ENCODE measurements at regions not wholly inside any gene's neighbourhood (a gene's known extent, or its start where the extent isn't known, plus 50 kb on each side); places are given as distances from the start of the nearest gene placed in this dataset.
"Not testable (repeated sequence)": the region's sequence is repeated elsewhere in the genome, so short reads cannot be mapped to it uniquely, and the experiment has no call there.

DNA sequence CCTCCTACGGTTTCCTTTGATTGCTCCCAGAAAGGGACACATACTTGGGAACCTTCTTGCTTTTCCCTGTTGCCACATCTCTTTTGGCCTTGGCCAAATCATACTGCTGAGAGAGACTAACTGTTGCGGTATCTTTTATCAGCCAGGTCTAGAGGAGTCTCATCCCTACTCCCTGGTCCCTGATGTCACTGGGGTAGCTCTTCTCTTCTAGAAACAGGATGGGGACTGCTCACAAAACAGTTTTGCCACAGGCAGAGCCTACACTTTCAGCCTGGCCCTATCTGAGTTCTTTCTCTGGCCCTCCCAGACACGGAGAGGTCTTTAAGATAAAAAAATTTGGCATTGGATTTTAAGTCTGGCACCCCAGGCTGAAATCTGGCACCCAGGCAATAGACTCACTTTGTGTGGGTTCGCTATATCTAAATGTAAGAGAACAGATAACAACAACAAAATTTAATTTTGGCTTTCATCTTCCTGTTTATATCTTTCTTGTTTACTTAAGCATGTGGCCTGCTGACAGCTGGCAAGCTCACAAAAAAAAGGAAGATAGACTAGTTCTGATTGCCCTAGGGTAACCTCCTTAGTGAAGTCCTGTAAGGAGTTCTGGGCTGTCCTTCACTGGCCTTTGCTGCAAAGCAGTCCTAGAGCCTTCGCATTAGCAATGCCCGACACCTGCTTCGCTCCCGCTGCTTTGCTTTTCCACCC is 228.3 kb upstream of the NPVF start:
- no peak for DNase-seq

DNA sequence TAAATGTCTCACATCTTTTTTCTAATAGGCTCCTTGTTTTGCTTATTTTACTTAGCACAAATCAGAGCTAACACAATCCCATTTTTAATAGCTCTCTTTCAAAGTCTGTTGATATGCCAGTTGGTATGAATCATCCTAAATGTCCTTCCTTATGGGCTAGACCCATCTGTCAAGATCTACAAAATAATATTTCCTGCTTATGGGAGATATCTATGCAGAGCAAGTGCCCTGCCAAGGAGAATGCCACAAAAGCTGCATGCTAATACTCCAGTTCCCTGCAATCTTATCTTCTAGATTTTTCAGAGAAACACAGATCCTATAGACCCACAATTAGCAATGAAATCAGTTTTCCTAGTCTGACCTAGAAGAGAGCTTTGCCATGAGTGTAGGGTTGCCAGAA is 230.8 kb upstream of the NPVF start:
- DNase-seq = no peak

DNA sequence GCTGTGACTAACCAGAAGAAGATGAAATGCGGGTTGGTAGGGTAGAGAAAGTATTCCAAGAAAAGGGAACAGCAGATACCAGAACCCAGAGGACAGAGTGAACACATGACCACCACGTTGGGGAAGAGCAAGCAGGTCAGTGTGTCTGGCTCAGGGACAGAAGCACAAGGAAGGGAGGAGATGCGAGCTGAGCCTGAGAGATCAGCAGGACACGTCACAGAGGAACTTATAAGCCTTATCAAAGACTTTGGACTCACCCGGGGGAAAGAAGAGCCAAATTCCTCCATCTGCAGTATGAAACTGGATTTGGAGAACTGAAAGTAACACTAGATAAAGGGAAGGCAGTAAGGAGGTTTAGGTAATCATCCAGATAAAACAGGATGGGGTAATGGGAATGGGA is 232.1 kb upstream of the NPVF start:
- DNase-seq = no peak

DNA sequence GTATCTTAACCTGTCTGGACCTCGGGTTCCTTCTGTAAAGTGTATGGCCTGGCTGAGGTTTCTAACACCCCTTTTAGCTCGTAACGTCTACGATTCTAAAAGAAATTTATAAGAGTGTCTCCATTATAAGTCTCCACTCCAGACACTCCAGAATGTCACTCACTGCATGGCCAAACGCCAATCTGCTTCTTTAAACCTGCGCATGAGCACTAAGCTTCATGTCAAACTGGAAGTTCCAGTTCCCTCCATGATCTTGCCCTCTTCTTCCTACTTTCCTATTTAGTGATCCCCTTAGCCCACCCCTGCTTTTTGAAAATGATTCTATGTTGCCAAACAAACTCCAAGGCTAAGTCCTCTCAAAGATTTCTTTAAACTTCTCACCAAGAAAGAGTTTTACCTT is 241.4 kb upstream of the NPVF start:
- DNase-seq = no peak

- no peak for DNase-seq
Observed at GRCh38 chr7:25476863-25477499, 248.7 kb upstream of the NPVF start.

DNA sequence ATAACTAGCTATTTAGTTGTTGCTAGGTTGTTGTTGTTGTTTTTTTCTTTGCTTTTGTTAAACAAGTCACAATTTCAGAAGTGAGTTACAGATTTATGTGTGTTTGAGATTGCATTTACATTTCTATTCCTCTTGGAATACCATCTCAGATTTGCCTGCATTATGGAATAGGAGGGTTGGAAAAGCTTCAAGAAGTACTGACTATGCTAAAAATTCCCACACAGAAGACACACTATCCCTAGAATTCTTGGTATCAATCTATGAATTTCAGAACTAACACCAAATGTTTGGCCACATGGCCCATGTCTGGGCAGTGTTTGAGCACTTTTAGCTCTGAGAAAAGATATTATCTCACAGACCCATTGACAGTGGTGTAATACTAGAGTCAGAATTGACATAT is 249.9 kb upstream of the NPVF start:
- not testable (repeated sequence) for DNase-seq

DNA sequence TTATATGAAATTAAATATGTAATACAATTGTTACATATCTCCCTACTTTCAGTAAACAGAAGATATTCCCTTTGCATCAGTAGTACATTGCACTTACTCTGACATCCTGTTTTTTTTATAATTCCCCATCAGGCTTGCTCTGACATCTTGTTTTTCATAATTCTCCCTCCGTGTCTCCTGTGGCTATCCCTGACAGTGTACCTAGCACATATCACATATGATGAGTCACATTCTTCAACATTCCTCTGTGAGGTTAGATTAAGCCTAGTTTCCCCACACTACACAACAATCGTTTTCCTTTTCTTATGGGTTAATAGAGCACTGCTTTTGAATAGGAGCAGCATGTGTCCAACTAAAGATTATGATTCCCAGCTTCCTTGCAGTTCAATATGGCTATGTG is 250.6 kb upstream of the NPVF start:
- no peak for DNase-seq

- DNase-seq = no peak
Observed at GRCh38 chr7:25481891-25482290, 253.6 kb upstream of the NPVF start.

- DNase-seq = no peak
Observed at GRCh38 chr7:25482631-25483030, 254.3 kb upstream of the NPVF start.

- no peak for DNase-seq
Observed at GRCh38 chr7:25485026-25485425, 256.7 kb upstream of the NPVF start.

DNA sequence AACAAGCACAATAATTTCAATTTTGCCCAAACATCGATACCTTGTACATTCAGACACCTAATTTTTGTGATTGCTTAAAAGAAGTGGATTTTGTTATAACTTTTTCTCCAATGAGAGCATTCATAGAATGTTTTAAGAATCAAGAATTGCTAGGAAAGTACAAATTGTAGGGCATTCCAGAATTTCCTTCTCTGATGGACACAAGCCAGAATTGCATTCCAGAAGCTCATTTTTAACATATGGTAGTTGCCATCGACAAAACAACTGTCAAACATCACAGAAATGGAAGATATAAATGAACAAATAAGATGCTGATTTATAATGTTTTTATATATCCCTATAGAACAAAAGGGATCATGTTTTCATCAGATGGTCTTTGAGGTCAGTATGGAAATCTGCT is 258.4 kb upstream of the NPVF start:
- DNase-seq = no peak

DNA sequence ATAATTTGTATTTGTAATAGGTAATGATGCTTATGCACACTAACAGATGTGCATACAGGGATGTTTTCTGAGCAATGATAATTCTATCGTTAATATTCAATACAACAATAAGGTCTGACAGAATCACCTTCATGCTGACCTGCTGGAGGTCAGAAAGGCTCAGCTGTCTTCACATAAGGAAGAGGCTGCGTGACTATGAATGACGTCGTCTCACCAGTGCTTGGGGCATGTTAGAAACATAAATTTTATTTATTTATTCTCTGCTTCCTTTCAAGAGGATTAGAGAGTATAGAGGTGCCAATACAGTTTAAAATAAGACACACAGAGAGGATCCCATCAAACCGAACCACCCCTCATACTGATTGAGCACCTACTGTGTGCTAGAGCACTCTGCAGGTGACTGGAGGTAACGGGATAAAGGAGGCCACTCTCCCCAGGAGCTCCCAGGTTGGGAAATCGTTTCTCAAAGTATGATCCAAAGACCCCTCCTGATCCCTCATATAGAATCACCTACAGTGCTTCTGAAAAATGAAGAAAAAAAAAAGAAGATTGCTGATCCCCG is 265.6 kb upstream of the NPVF start:
- no peak for DNase-seq

DNA sequence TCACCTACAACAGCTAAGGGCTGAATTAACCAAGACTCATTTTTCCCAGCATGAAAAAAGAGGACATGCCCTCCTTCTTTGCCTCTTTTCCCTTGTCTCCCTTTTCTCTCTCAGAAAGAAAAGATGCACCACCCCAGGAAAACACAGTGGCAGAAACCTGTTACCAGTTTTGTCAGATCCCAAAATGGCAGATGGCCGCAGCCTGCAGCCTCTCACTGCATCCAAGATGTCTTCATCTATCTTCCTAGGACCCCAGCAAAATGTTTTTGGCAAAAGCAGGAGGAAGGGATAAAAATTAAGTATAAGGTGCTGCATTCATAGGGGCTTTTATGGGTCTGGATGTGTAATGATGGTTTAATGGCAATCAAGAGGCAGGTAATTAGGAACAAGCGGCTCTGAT is 266.6 kb upstream of the NPVF start:
- DNase-seq = no peak

GRCh38 chr7:25495342-25496250 is 267.3 kb upstream of the NPVF start:
- DNase-seq = no peak

DNA sequence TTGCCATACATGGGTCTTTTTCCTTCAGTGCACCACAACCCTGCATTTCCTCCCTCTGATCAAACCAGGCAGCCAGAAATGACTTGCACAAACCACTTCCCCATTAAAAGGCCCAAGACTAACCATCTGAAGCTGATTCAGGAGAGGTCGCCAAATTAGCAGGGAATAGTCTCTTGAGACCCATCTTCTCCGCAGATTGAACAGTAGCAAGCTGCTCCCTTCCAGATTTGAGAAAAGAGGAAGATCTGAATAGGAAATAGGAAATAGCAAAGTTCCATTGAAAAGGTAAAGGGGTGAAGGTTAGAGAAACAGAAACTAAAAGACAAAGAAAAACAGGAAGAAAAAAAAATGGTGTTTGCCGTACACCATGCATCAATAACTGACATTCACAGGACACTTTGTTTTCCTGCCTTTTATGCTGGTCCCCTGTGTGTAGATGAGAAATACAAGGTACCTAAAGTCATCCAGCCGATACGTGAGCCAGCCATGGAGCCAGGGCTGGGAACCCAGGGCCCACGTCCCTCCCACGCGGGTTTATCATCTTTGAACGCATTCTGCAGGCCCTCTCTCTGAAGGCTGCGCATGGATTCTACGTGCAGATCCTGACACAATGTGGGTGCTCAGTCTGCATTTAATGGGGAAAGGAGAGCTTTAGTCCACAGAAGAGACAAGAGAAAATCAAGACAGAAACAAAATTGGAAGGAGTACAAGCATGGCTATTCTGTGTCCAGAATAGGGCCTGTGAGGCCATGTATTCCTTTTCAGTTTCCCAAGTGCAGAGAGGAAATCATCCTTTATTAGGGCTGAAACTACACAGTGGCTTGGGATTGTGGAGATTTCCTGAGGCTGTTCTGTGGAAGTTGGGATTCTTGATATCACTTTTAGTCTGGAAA is 268.4 kb upstream of the NPVF start:
- no peak for DNase-seq

GRCh38 chr7:25500393-25500921 is 272.2 kb upstream of the NPVF start:
- DNase-seq = no peak

GRCh38 chr7:25503306-25503705 is 275.0 kb upstream of the NPVF start:
- no peak for DNase-seq

DNA sequence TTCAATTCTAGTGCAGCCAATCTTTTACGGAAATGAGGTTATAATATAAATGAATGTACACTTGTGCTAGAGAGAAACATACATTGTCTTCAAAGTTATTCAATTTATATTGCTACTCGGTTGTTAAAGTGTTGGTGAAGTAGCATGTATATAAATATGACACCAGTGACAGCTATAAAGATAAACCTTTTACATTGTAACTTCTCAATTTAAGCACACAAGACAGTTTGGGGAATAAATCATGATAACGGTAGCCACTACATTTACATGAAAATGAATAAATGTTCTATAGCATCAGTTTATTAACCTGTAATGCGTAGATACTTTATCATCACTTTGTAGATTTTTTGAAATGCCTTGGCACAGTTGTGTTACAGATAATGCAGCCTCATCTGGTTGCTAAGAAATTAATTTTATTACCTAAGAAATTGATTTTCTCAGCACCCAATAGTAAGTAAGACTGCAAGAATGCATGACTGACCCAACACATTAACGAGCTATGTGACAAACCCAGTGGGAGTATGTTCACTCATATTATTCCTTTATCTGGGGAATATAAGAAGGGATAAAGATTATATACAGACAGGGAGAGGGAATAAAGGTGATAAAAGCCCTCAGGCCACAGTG is 283.9 kb upstream of the NPVF start:
- no peak for DNase-seq

GRCh38 chr7:25515633-25516275 is 287.5 kb upstream of the NPVF start:
- DNase-seq = no peak

GRCh38 chr7:25517906-25518305 is 289.6 kb upstream of the NPVF start:
- DNase-seq = no peak

DNA sequence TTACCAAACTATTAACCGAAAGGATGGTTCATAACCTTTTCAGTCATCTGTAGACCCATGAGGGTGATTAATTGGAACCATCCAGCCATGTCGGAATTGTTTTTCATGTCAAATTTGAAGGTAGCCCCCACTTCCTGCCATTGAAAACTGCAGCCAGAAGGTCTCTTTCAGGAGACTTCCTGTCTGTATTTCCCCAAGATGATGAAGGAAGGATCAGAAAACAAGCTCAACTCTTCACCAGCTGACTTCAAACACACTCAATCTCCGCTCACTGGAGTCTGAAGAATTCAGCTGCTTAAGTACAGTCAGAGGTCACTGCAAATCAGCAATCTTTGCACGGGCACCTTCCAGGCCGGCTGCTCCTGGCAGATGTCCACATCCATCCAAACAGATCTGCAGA is 291.7 kb upstream of the NPVF start:
- DNase-seq = no peak

Data from activated gamma-delta T cell (primary cell).